ENCODE measurements at regions not wholly inside any gene's neighbourhood (a gene's known extent, or its start where the extent isn't known, plus 50 kb on each side); places are given as distances from the start of the nearest gene placed in this dataset.

DNA sequence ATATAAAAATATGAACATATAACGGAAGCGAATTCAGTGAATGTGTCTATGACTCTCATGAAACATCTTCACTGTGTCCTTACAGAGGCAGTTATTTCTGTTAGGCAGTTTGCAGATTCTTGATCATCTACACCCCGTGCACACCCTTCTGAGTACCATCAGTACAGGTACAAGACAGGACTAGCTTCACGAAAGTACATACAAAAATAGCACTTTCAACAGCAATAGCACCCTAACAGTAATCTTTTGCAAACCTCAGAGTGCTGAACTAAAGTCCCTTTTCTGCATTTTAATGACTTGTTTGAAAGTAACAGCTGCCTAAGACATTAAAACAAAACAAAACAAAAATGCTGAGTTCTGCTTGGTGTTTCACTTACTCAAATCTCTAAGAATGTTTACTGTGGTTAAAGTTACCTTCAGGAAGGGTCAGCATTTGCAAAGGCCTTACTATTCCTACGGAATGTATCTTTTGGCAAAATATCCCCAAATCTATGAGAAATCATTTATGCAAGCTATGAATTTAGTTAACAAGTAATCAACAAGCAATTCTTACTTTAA, 104.1 kb downstream of the CNTN3 start:
- TF ChIP-seq, protein P1, sequence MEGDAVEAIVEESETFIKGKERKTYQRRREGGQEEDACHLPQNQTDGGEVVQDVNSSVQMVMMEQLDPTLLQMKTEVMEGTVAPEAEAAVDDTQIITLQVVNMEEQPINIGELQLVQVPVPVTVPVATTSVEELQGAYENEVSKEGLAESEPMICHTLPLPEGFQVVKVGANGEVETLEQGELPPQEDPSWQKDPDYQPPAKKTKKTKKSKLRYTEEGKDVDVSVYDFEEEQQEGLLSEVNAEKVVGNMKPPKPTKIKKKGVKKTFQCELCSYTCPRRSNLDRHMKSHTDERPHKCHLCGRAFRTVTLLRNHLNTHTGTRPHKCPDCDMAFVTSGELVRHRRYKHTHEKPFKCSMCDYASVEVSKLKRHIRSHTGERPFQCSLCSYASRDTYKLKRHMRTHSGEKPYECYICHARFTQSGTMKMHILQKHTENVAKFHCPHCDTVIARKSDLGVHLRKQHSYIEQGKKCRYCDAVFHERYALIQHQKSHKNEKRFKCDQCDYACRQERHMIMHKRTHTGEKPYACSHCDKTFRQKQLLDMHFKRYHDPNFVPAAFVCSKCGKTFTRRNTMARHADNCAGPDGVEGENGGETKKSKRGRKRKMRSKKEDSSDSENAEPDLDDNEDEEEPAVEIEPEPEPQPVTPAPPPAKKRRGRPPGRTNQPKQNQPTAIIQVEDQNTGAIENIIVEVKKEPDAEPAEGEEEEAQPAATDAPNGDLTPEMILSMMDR (IDR thresholded peaks at IDR 0.05), result no peak
- TF ChIP-seq POLR2A (IDR thresholded peaks at IDR 0.05), result no peak

Measured in vagina (tissue), 2 donors.